GM20431 (cell line): ENCODE measurements at regions not wholly inside any gene's neighbourhood (a gene's known extent, or its start where the extent isn't known, plus 50 kb on each side); places are given as distances from the start of the nearest gene placed in this dataset.

ENCODE experiments used
- in situ Hi-C: fragments of 300-500 bp; cut with MseI, MboI; formaldehyde crosslinking; loops from one replicate; pipeline ENCODE4 v1.15.0; 2020; ENCODE audit warnings: low sequenced_read_pairs; ENCODE audit not compliant: unreplicated experiment

GRCh38 chr13:97057176-97057575, 62.9 kb upstream of the OXGR1 start:
- in situ Hi-C loops, result no loop called here

- in situ Hi-C loops, result no loop called here
Observed at GRCh38 chr13:97058391-97058790, 64.1 kb upstream of the OXGR1 start.

GRCh38 chr13:97058926-97059325, 64.7 kb upstream of the OXGR1 start:
- in situ Hi-C loops, result no loop called here

- in situ Hi-C loops, result no loop called here
Observed at GRCh38 chr13:97067017-97067895, 73.0 kb upstream of the OXGR1 start.

- in situ Hi-C loops, result no loop called here
Observed at GRCh38 chr13:97068151-97068550, 73.9 kb upstream of the OXGR1 start.

GRCh38 chr13:97069050-97069815, 75.0 kb upstream of the OXGR1 start:
- in situ Hi-C loops, result no loop called here

- in situ Hi-C loops, result no loop called here
Observed at GRCh38 chr13:97072297-97072696, 78.0 kb upstream of the OXGR1 start.

- in situ Hi-C loops, result no loop called here
Observed at GRCh38 chr13:97074618-97075017, 80.3 kb upstream of the OXGR1 start.

- in situ Hi-C loops, result no loop called here
Observed at GRCh38 chr13:97076898-97077297, 82.6 kb upstream of the OXGR1 start.

GRCh38 chr13:97077341-97077740, 83.1 kb upstream of the OXGR1 start:
- in situ Hi-C loops, result no loop called here

GRCh38 chr13:97079726-97080125, 85.5 kb upstream of the OXGR1 start:
- in situ Hi-C loops, result no loop called here

GRCh38 chr13:97082461-97083207, 88.4 kb upstream of the OXGR1 start:
- in situ Hi-C loops, result no loop called here

GRCh38 chr13:97091196-97091595, 96.9 kb upstream of the OXGR1 start:
- in situ Hi-C loops, result no loop called here

- in situ Hi-C loops, result no loop called here
Observed at GRCh38 chr13:97100821-97101220, 106.5 kb upstream of the OXGR1 start.

- in situ Hi-C loops, result no loop called here
Observed at GRCh38 chr13:97101912-97102708, 107.8 kb upstream of the OXGR1 start.

GRCh38 chr13:97106323-97106722, 112.0 kb upstream of the OXGR1 start:
- in situ Hi-C loops, result no loop called here

- in situ Hi-C loops, result no loop called here
Observed at GRCh38 chr13:97107815-97108529, 113.7 kb upstream of the OXGR1 start.

- in situ Hi-C loops, result no loop called here
Observed at GRCh38 chr13:97108530-97108900, 113.6 kb upstream of the MBNL2 start.

- in situ Hi-C loops, result no loop called here
Observed at GRCh38 chr13:97109256-97109655, 112.9 kb upstream of the MBNL2 start.
